HG03460 (cell line): ENCODE measurements at regions not wholly inside any gene's neighbourhood (a gene's known extent, or its start where the extent isn't known, plus 50 kb on each side); places are given as distances from the start of the nearest gene placed in this dataset.

ENCODE experiments used
- ATAC-seq: cut with Tn5 transposase; IDR thresholded peaks from one replicate; pipeline ENCODE4 v1.9.1; 2021; ENCODE audit not compliant: unreplicated experiment

DNA sequence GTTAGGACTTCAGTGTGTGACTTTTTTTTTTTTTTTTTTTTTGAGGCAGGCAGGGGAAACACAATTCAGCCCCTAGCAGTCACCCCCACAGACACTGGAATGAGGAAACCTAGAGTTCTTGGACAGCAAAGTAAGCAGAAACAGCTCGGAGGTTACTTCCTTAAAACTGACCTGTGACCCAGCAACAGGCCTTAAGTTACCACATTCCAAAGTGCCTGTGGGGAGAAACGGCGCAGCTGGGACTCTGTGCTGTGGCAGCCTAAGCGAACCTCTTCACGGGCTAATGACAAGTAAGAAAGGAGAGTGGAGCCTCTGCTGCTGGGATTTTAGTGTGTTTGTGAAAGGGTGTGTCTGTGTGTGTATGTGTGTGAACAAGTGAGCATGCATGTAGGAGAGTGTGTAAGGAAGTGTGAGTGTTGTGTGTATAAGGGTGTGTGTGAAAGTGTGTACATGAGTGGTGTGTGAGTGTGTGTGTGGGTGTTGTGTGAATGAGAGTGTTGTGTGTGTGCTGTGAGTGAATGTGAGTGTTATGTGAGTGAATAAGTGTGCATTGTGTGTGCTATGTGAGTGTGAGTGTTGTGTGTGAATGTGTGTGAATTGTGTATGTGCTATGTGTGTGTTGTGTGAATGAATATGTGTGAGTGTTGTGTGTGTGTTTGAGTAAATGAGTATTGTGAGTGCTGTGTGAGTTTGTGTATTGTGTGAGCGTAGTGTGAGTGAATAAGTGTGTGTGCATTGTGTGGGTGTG, 180.8 kb downstream of the BRINP2 start:
- ATAC-seq, result no peak

DNA sequence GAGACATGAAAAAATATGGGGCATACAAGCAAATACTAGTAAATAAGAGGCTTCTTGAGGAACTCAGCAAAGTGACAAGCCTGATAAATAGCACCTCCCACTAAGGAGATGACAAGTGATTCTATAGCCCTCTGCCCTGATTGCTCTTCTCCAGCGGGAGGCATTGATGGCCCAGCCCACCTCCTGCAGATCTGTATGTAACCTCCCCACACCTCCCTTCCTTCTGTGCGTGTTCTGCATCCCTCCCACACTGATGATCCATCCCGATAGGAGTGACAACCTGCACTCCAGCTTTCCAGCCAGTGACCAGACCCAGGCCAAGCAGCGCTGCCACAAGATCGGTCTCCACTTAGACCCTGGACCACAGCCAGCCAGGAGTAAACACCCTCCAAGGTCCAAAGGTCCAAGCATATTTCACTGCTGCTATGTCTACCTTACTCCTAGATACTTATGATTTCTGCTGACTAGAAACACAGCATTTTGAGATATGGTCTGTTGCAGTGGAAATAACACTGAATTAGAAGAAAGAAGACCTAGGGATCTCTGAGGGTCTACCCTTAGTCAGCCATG, 176.1 kb downstream of the BRINP2 start:
- ATAC-seq, result no peak

DNA sequence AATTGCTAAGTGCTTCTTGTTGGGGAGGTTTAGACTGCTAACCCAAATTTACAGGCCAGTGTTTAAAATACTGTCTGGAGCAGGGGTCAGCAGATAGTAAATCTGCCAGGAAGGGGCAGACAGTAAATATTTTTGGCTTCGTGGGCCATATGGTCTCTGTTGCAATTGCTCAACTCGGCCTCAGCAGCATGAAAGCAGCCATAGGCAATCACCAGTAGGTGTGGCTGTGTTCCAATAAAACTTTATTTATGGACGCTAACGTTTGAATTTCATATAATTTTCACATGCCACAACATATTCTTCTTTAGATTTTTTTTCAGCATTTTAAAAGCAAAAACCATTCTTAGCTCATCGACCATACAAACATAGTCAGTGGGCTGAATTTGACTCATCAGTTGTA, 172.7 kb downstream of the BRINP2 start:
- no peak for ATAC-seq

DNA sequence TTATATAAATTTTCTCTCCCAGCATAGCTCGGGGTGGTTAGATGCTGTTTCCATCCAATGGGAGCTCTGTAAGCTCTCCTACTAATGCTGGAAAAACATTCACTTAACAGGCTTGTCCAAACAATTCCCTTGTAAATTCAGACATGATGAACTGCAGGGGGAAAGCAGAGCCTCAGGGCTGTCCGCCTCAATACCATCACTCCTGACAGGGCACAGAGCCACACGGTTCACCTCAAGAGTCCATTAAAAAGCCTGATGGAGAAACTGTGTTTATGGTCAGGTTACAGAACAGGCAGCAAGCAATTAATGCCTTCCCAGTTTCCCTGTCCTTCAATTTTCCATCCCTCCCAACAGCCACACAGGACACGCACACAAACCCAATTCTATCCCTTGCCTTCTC, 171.0 kb downstream of the BRINP2 start:
- ATAC-seq, result no peak

DNA sequence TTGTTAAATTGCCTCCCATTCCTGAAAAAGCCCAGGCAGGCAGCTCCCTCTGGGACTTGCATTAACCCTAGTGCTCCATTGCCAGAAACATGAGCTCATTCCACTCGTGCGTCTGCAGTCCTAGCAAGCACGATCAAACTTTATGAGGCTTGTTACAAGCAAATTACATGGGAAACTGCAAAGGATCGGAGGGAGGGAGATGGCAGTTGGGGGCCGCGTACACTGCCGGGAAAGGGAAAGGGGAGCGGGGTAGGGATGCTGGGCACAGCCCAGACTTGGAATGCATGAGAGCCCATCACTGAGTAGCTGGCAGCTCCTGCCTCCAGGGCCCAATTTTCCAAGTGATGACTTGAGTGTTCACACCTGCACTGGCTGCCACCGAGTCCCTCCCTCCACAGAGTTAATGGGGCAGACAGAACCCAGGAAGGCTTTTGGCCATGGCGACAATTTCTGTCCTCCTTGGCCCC, 169.9 kb downstream of the BRINP2 start:
- ATAC-seq, result no peak

DNA sequence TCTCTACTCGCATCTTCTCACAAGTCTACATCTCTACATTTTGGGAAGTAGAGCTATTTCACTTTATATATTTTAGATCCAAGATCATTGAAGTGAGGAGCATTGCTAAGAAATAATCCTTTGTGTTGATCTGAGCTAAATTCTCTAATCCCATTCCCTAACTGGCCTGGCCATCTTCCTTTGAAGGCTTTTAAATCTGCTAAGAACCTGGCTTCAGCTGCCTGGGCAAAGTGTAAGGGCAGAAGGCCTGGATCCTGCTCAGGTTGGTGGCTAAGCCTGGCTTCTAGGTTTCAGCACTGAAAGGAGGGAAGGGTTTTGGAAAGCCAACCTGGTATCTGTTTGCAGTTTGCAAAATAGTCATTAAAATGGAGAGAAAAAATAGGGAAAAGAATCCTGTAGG, 167.6 kb downstream of the BRINP2 start:
- no peak for ATAC-seq

DNA sequence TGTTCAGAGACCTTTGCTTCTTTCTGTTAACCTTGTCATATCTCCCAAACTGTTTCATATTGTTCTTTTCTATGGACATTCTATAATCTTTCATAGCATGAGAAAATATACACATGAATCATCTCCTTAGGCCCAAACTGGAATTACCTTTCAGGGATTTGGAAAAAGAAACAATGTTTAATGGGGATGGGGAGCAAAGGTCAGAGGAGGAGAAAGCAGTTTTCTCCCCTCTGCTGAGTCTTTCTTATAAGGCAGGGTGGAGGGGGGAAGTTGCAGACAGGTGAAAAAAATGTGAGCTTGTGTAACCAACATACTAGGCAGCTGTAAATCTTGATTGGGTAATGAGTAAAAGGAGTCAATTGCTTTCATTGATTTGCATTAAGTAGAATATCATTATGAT, 164.1 kb downstream of the BRINP2 start:
- ATAC-seq, result no peak

DNA sequence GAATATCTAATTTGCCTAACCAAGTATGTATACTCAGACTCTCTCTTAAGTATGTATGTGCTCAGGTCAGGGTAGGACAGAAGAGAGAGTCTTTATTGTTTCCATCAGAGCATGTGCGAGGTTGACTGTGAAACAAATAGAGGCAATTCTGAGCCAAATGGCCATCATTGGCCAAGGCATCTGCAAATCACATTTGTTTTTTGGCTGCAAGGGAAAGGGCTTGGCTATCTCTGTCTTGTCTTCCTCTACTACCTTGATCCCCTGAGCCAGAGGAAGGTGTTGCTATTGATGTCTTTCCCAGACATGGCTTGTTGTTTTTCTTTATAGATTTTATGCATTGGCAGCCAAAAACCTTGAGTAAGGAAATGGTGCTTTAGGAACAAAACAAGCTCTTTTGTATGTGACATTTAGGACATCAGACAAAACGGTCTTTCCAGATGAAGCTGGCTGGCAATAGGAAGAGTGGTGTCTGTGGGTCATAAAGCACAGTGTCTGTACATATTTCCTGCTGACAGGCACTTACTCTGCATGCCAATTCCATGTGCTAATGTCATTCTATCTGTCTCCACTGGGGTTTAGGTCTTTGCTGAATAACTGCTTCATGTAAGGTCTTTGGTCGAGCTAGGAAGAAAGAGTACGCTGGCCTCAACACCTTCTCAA, 163.3 kb downstream of the BRINP2 start:
- no peak for ATAC-seq
